ENCODE measurements at regions not wholly inside any gene's neighbourhood (a gene's known extent, or its start where the extent isn't known, plus 50 kb on each side); places are given as distances from the start of the nearest gene placed in this dataset.

GRCh38 chr3:10601857-10602230 lies 96.5 kb upstream of the ATP2B2 start:
- H3F3A ChIP-seq (replicated peaks; ENCODE audit: low read depth): no peaks in the 10 kb centered on the region
- H3K27ac Mint-ChIP-seq: no peak overlapping the region
- DNase-seq (ENCODE audit: low spot score): no peak
- no peaks in the 10 kb centered on the region for H4K20me1 ChIP-seq (replicated peaks; ENCODE audit: insufficient read depth)
- H3K36me3 Mint-ChIP-seq (ENCODE audit: low read depth): no peaks in the 10 kb centered on the region
- peaks cover 7% of the 10 kb centered on the region for H3K27me3 Mint-ChIP-seq (ENCODE audit: insufficient read depth, low read depth, poor library complexity)
- no peak overlapping the region for H2AFZ ChIP-seq
- no peak overlapping the region for H3K4me3 Mint-ChIP-seq
- no peaks in the 10 kb centered on the region for H3K4me1 ChIP-seq (ENCODE audit: insufficient read depth)
- H3K27ac ChIP-seq (ENCODE audit: low read depth): no peak overlapping the region
- no peak for TF ChIP-seq REST (IDR thresholded peaks at IDR 0.05; ENCODE audit: unreplicated experiment)
- no peak for TF ChIP-seq ZNF331 (CRISPR knock-in tag; IDR thresholded peaks at IDR 0.05; ENCODE audit: low read depth)
- no peak for TF ChIP-seq CREB1 (CRISPR knock-in tag; IDR thresholded peaks at IDR 0.05; ENCODE audit: low read depth)
- TF ChIP-seq JUNB (IDR thresholded peaks at IDR 0.05; ENCODE audit: unreplicated experiment): no peak
- no peak for TF ChIP-seq ZNF462 (CRISPR knock-in tag; IDR thresholded peaks at IDR 0.05)
- no peak for TF ChIP-seq POLR2AphosphoS5 (IDR thresholded peaks at IDR 0.05; ENCODE audit: low read depth)
- no peak for TF ChIP-seq CTCF (conservative IDR thresholded peaks at IDR 0.05; ENCODE audit: low read depth in 2 of 2)
- no peak for TF ChIP-seq STAT1 (IDR thresholded peaks at IDR 0.05; ENCODE audit: unreplicated experiment)
- TF ChIP-seq, protein P1, sequence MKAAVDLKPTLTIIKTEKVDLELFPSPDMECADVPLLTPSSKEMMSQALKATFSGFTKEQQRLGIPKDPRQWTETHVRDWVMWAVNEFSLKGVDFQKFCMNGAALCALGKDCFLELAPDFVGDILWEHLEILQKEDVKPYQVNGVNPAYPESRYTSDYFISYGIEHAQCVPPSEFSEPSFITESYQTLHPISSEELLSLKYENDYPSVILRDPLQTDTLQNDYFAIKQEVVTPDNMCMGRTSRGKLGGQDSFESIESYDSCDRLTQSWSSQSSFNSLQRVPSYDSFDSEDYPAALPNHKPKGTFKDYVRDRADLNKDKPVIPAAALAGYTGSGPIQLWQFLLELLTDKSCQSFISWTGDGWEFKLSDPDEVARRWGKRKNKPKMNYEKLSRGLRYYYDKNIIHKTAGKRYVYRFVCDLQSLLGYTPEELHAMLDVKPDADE (IDR thresholded peaks at IDR 0.05): no peak
- no peak for TF ChIP-seq EZH2 (IDR thresholded peaks at IDR 0.05; ENCODE audit: low read depth, unreplicated experiment)
- no peak for TF ChIP-seq EZH2phosphoT487 (IDR thresholded peaks at IDR 0.05; ENCODE audit: unreplicated experiment)
- no peak for TF ChIP-seq NANOG (IDR thresholded peaks at IDR 0.05; ENCODE audit: borderline replicate concordance)
- no peak for TF ChIP-seq ZNF114 (CRISPR knock-in tag; IDR thresholded peaks at IDR 0.05)
- no peak for ATAC-seq
- no peaks in the 10 kb centered on the region for H3K9me2 ChIP-seq (ENCODE audit: insufficient read depth)
- no peaks in the 10 kb centered on the region for H3K36me3 ChIP-seq (ENCODE audit: insufficient read depth)
- H3K9me3 Mint-ChIP-seq: no peaks in the 10 kb centered on the region
- H3K79me2 ChIP-seq (replicated peaks; ENCODE audit: insufficient read depth): no peaks in the 10 kb centered on the region
- H3K4me1 Mint-ChIP-seq: peaks cover 21% of the 10 kb centered on the region
- H3K27me3 ChIP-seq (ENCODE audit: insufficient read depth): no peaks in the 10 kb centered on the region
- H3K4me3 ChIP-seq: no peak overlapping the region
- H3K4me2 ChIP-seq: no peak overlapping the region
